NB4 (cell line): ENCODE measurements at regions not wholly inside any gene's neighbourhood (a gene's known extent, or its start where the extent isn't known, plus 50 kb on each side); places are given as distances from the start of the nearest gene placed in this dataset.

Experiments used
- CTCF ChIP-seq: IDR thresholded peaks from one replicate; pipeline ENCODE4 v1.5.1; 2012; ENCODE audit warnings: low read depth, low read length
- TF ChIP-seq, protein P1 (sequence below): IDR thresholded peaks from 2 replicates; pipeline ENCODE4 v1.6.1; 2011; ENCODE audit warnings: low read depth, low read length

DNA sequence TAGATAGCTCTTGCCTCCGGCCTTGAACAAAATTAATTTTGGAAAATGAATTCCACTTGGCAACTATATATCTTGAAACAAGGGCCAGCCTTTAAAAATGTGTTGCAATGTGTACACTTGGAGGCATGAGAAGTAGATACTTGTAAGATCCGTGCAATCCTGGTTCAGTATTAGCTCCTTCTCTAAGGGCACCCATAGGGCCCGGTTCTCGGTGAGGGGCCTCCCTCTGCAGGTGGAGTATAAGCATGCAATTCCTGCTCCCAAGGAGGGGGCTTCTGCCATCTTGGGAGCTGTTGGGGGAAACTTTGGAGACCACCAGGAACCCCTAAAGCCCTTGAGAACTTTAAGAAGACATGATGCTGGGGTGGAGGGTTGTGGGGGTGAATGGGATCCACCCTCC lies 388.7 kb upstream of the RGMA start:
- no peak for TF ChIP-seq CTCF
- TF ChIP-seq, protein P1, sequence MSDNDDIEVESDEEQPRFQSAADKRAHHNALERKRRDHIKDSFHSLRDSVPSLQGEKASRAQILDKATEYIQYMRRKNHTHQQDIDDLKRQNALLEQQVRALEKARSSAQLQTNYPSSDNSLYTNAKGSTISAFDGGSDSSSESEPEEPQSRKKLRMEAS, result no peak
